DMS114 treated with DMSO at 0.1 percent for 48 hours (cell line): ENCODE measurements at regions not wholly inside any gene's neighbourhood (a gene's known extent, or its start where the extent isn't known, plus 50 kb on each side); places are given as distances from the start of the nearest gene placed in this dataset.
"Not testable (repeated sequence)": the region's sequence is repeated elsewhere in the genome, so short reads cannot be mapped to it uniquely, and the experiment has no call there.

ENCODE experiments used
- DNase-seq: peaks from one replicate; lab custom pipeline; 2025; ENCODE audit not compliant: unreplicated experiment; lab: John Stamatoyannopoulos, UW

GRCh38 chr20:30164389-30164788 is 1093.1 kb upstream of the DEFB115 start:
- DNase-seq = not testable (repeated sequence)

GRCh38 chr20:30167540-30167939 is 1089.9 kb upstream of the DEFB115 start:
- DNase-seq = no peak

- DNase-seq = no peak
Observed at GRCh38 chr20:30168025-30168799, 1089.3 kb upstream of the DEFB115 start.

GRCh38 chr20:30168800-30169138 is 1088.7 kb upstream of the DEFB115 start:
- no peak for DNase-seq

GRCh38 chr20:30175681-30176080 is 1081.8 kb upstream of the DEFB115 start:
- DNase-seq = no peak

- not testable (repeated sequence) for DNase-seq
Observed at GRCh38 chr20:30183124-30183523, 1074.3 kb upstream of the DEFB115 start.

GRCh38 chr20:30191785-30192184 is 1065.7 kb upstream of the DEFB115 start:
- not testable (repeated sequence) for DNase-seq

GRCh38 chr20:30234477-30234876 is 1023.0 kb upstream of the DEFB115 start:
- DNase-seq = not testable (repeated sequence)

- not testable (repeated sequence) for DNase-seq
Observed at GRCh38 chr20:30275073-30275472, 982.4 kb upstream of the DEFB115 start.

GRCh38 chr20:30281584-30282197 is 975.8 kb upstream of the DEFB115 start:
- DNase-seq = no peak

GRCh38 chr20:30283476-30284280 is 973.8 kb upstream of the DEFB115 start:
- DNase-seq = peak; percentile 2

GRCh38 chr20:30284281-30284905 is 973.1 kb upstream of the DEFB115 start:
- DNase-seq = no peak

- DNase-seq = no peak
Observed at GRCh38 chr20:30285677-30286076, 971.8 kb upstream of the DEFB115 start.

- DNase-seq = no peak
Observed at GRCh38 chr20:30286157-30286556, 971.3 kb upstream of the DEFB115 start.

GRCh38 chr20:30287459-30287858 is 970.0 kb upstream of the DEFB115 start:
- not testable (repeated sequence) for DNase-seq

- DNase-seq = no peak
Observed at GRCh38 chr20:30288346-30288745, 969.1 kb upstream of the DEFB115 start.

- not testable (repeated sequence) for DNase-seq
Observed at GRCh38 chr20:30289049-30289448, 968.4 kb upstream of the DEFB115 start.

- peak; percentile 5 for DNase-seq
Observed at GRCh38 chr20:30289711-30290141, 967.7 kb upstream of the DEFB115 start.

- DNase-seq = not testable (repeated sequence)
Observed at GRCh38 chr20:30290361-30291063, 967.0 kb upstream of the DEFB115 start.

- DNase-seq = not testable (repeated sequence)
Observed at GRCh38 chr20:30291064-30291379, 966.4 kb upstream of the DEFB115 start.

GRCh38 chr20:30291686-30292085 is 965.8 kb upstream of the DEFB115 start:
- DNase-seq = not testable (repeated sequence)
